Activated CD4-positive, alpha-beta T cell treated with anti-CD3 and anti-CD28 coated beads, Interleukin-2, amount 10 ng/mL, durations not matched to agents 7 days and 5 days (primary cell): ENCODE measurements at regions not wholly inside any gene's neighbourhood (a gene's known extent, or its start where the extent isn't known, plus 50 kb on each side); places are given as distances from the start of the nearest gene placed in this dataset.
"Not testable (repeated sequence)": the region's sequence is repeated elsewhere in the genome, so short reads cannot be mapped to it uniquely, and the experiment has no call there.

Source experiments
- CTCF ChIA-PET: fragments of 350-600 bp; sonication (Branson Sonifier 250); formaldehyde crosslinking; loops from one replicate; lab custom pipeline; 2021; ENCODE audit warnings: antibody characterized with exemption; lab: Charles Lee
- POLR2A ChIA-PET: fragments of 350-600 bp; sonication (Branson Sonifier 250); formaldehyde crosslinking; loops from one replicate; lab custom pipeline; 2021; ENCODE audit warnings: antibody characterized with exemption; lab: Charles Lee
- DNase-seq: peaks from one replicate; pipeline ENCODE4 v3.0.0-alpha.2; 2020
- H3K27ac Mint-ChIP-seq: one replicate; pipeline ENCODE4 v1.8.0; 2021; ENCODE audit warnings: mild to moderate bottlenecking, moderate library complexity, mixed read lengths
- H3K27me3 Mint-ChIP-seq: one replicate; pipeline ENCODE4 v1.8.0; 2021; ENCODE audit warnings: mixed read lengths
- H3K36me3 Mint-ChIP-seq: one replicate; pipeline ENCODE4 v1.8.0; 2021; ENCODE audit warnings: low read depth, mixed read lengths
- H3K4me1 Mint-ChIP-seq: one replicate; pipeline ENCODE4 v1.8.0; 2021; ENCODE audit warnings: mixed read lengths
- H3K4me3 Mint-ChIP-seq: one replicate; pipeline ENCODE4 v1.8.0; 2021; ENCODE audit warnings: mild to moderate bottlenecking, moderate library complexity, mixed read lengths
- H3K9me3 Mint-ChIP-seq: one replicate; pipeline ENCODE4 v1.8.0; 2021; ENCODE audit warnings: mixed read lengths

GRCh38 chr12:59374783-59375182 is 221.0 kb upstream of the SLC16A7 start:
- Mint-ChIP-seq H3K4me3 (no peak overlapping the region), H3K9me3 (no peaks in the 10 kb centered on the region), H3K36me3 (no peaks in the 10 kb centered on the region), H3K27me3 (peaks cover 3% of the 10 kb centered on the region), H3K4me1 (no peaks in the 10 kb centered on the region), H3K27ac (no peak overlapping the region)
- POLR2A ChIA-PET = no interaction called here
- CTCF ChIA-PET = no interaction called here
- DNase-seq = no peak

GRCh38 chr12:59372956-59373355 is 222.9 kb upstream of the SLC16A7 start:
- CTCF ChIA-PET = interaction anchor here (1.2 kb wide), 1 partner anchor 25 kb away, joined by 3 read pairs; no protein-coding TSS in a partner anchor
- POLR2A ChIA-PET = no interaction called here
- H3K36me3 Mint-ChIP-seq = no peaks in the 10 kb centered on the region
- H3K4me3 Mint-ChIP-seq = no peak overlapping the region
- no peaks in the 10 kb centered on the region for H3K4me1 Mint-ChIP-seq
- H3K27me3 Mint-ChIP-seq = peaks cover 3% of the 10 kb centered on the region
- no peak for DNase-seq
- H3K9me3 Mint-ChIP-seq = no peaks in the 10 kb centered on the region
- no peak overlapping the region for H3K27ac Mint-ChIP-seq

DNA sequence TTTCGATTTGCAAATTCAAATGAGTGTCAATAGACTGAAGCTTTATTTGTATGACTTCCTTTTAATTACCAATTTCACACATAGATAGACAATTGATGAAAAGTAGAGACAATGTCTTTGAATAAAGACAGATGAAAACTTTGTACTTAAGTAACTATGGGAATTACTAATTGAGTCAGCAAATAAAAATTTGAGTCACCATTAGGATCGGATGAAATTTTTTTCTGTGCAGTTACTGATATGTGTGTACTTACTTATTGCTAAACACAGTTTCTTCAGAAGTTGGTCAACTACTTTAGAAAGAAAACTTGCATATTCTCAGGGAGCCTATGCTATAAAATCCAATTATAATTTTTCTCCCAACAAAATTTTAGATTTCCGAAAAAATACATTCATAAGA is 224.9 kb upstream of the SLC16A7 start:
- no peaks in the 10 kb centered on the region for H3K4me1 Mint-ChIP-seq
- POLR2A ChIA-PET = no interaction called here
- no peak for DNase-seq
- no peak overlapping the region for H3K27ac Mint-ChIP-seq
- no peak overlapping the region for H3K4me3 Mint-ChIP-seq
- CTCF ChIA-PET = no interaction called here
- H3K36me3 Mint-ChIP-seq = no peaks in the 10 kb centered on the region
- H3K27me3 Mint-ChIP-seq = peaks cover 2% of the 10 kb centered on the region
- no peaks in the 10 kb centered on the region for H3K9me3 Mint-ChIP-seq

- DNase-seq = no peak
- H3K36me3 Mint-ChIP-seq = no peaks in the 10 kb centered on the region
- H3K27me3 Mint-ChIP-seq = no peaks in the 10 kb centered on the region
- no peaks in the 10 kb centered on the region for H3K9me3 Mint-ChIP-seq
- no peak overlapping the region for H3K4me3 Mint-ChIP-seq
- ChIA-PET POLR2A (no interaction called here), CTCF (no interaction called here)
- no peak overlapping the region for H3K27ac Mint-ChIP-seq
- H3K4me1 Mint-ChIP-seq = no peaks in the 10 kb centered on the region
These were observed 230.7 kb upstream of the SLC16A7 start for GRCh38 chr12:59365133-59365532.

DNA sequence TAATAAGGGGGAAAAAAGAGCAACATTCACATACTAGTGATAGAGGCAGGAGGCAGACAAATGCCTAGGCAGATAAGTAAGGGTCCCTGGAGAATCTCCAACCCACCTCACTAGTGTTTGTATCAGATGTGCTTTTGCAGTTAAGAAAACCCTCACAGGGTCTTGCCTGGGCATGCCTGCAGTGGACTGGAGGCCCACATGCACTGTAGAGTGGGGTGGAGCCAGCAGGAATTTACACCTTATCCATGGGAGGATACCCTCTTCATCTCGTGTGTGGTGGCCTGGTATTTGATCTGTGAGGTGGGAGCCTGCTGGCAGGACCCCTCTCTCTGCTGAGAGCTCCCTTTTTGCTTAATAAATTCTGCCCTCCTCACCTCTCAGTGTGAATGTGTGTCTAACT is 238.0 kb upstream of the SLC16A7 start:
- ChIA-PET CTCF (no interaction called here), POLR2A (no interaction called here)
- Mint-ChIP-seq H3K27ac (no peak overlapping the region), H3K36me3 (no peaks in the 10 kb centered on the region), H3K9me3 (no peaks in the 10 kb centered on the region), H3K4me3 (no peak overlapping the region), H3K27me3 (no peaks in the 10 kb centered on the region), H3K4me1 (no peaks in the 10 kb centered on the region)
- no peak for DNase-seq

GRCh38 chr12:59346248-59346647 is 249.6 kb upstream of the SLC16A7 start:
- not testable (repeated sequence) for H3K27me3 Mint-ChIP-seq
- CTCF ChIA-PET = interaction anchor here (0.6 kb wide), 1 partner anchor 1647 kb away, joined by 5 read pairs; no protein-coding TSS in a partner anchor

GRCh38 chr12:59345406-59345805 is 250.4 kb upstream of the SLC16A7 start:
- no peak overlapping the region for H3K27ac Mint-ChIP-seq
- no peaks in the 10 kb centered on the region for H3K27me3 Mint-ChIP-seq
- H3K4me3 Mint-ChIP-seq = no peak overlapping the region
- no peak for DNase-seq
- POLR2A ChIA-PET = no interaction called here
- no peaks in the 10 kb centered on the region for H3K9me3 Mint-ChIP-seq
- H3K4me1 Mint-ChIP-seq = no peaks in the 10 kb centered on the region
- CTCF ChIA-PET = interaction anchor here (0.6 kb wide), 1 partner anchor 1648 kb away, joined by 5 read pairs; no protein-coding TSS in a partner anchor
- no peaks in the 10 kb centered on the region for H3K36me3 Mint-ChIP-seq

More at GRCh38 chr12:59346248-59346647, 249.6 kb upstream of the SLC16A7 start:
- DNase-seq, POLR2A ChIA-PET, H3K27ac Mint-ChIP-seq, H3K4me1 Mint-ChIP-seq, H3K4me3 Mint-ChIP-seq, H3K36me3 Mint-ChIP-seq, H3K9me3 Mint-ChIP-seq: not testable (repeated sequence)

DNA sequence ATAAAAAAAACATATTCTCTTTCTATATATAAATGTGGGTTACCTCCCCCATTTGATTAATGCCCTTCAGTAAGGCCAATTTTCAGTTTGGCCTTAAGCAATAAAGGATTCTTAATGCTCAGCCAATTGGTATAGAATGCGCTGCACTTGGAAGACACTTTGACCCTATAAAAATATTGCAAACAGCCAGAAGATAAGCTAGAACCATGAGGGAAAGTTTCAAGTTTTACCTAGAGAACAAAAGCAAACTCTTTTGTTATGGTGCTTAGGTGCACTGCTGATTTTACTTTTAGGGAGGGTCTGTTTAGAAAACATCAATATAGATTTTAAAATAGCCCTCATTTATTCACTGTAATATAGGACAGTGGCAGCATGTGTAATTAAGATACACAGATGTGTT is 251.6 kb upstream of the SLC16A7 start:
- ChIA-PET POLR2A (no interaction called here), CTCF (interaction anchor here (0.6 kb wide), 1 partner anchor 340 kb away, joined by 5 read pairs; no protein-coding TSS in a partner anchor)
- DNase-seq = no peak
- H3K9me3 Mint-ChIP-seq = no peaks in the 10 kb centered on the region
- H3K4me3 Mint-ChIP-seq = no peak overlapping the region
- H3K4me1 Mint-ChIP-seq = no peaks in the 10 kb centered on the region
- no peaks in the 10 kb centered on the region for H3K36me3 Mint-ChIP-seq
- H3K27me3 Mint-ChIP-seq = no peaks in the 10 kb centered on the region
- H3K27ac Mint-ChIP-seq = no peak overlapping the region

GRCh38 chr12:59329462-59329861 is 266.4 kb upstream of the SLC16A7 start:
- H3K4me1 Mint-ChIP-seq = no peaks in the 10 kb centered on the region
- POLR2A ChIA-PET = no interaction called here
- H3K27me3 Mint-ChIP-seq = no peaks in the 10 kb centered on the region
- no peak for DNase-seq
- CTCF ChIA-PET = no interaction called here
- no peaks in the 10 kb centered on the region for H3K9me3 Mint-ChIP-seq
- no peak overlapping the region for H3K27ac Mint-ChIP-seq
- no peaks in the 10 kb centered on the region for H3K36me3 Mint-ChIP-seq
- no peak overlapping the region for H3K4me3 Mint-ChIP-seq

DNA sequence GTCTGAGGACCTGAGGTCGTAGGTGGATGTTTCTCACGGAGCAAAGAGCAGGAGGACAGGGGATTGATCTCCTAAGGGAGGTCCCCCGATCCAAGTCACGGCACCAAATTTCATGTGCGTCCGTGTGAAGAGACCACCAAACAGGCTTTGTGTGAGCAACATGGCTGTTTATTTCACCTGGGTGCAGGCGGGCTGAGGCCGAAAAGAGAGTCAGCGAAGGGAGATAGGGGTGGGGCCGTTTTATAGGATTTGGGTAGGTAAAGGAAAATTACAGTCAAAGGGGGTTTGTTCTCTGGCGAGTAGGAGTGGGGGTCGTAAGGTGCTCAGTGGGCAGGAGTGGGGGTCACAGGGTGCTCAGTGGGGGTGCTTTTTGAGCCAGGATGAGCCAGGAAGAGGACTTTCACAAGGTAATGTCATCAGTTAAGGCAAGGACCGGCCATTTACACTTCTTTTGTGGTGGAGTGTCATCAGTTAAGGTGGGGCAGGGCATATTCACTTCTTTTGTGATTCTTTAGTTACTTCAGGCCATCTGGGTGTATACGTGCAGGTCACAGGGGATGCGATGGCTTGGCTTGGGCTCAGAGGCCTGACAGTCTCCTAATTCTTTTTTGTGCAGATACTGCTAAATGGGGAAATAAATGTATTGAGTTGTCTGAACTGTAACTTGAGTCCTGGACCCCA is 267.3 kb upstream of the SLC16A7 start:
- H3K27ac Mint-ChIP-seq, H3K4me1 Mint-ChIP-seq, CTCF ChIA-PET, POLR2A ChIA-PET, H3K9me3 Mint-ChIP-seq, H3K4me3 Mint-ChIP-seq, H3K36me3 Mint-ChIP-seq, DNase-seq, H3K27me3 Mint-ChIP-seq: not testable (repeated sequence)

- H3K27ac Mint-ChIP-seq, H3K4me3 Mint-ChIP-seq, H3K9me3 Mint-ChIP-seq, CTCF ChIA-PET, DNase-seq, POLR2A ChIA-PET, H3K27me3 Mint-ChIP-seq, H3K4me1 Mint-ChIP-seq, H3K36me3 Mint-ChIP-seq: not testable (repeated sequence)
These were observed 269.4 kb upstream of the SLC16A7 start for GRCh38 chr12:59326457-59326856.

- no peaks in the 10 kb centered on the region for H3K27me3 Mint-ChIP-seq
- no peak overlapping the region for H3K4me3 Mint-ChIP-seq
- H3K36me3 Mint-ChIP-seq = no peaks in the 10 kb centered on the region
- H3K4me1 Mint-ChIP-seq = no peaks in the 10 kb centered on the region
- ChIA-PET POLR2A (no interaction called here), CTCF (no interaction called here)
- no peaks in the 10 kb centered on the region for H3K9me3 Mint-ChIP-seq
- DNase-seq = no peak
- no peak overlapping the region for H3K27ac Mint-ChIP-seq
These were observed 273.4 kb upstream of the SLC16A7 start for GRCh38 chr12:59322473-59322872.

GRCh38 chr12:59321278-59321677 is 274.6 kb upstream of the SLC16A7 start:
- ChIA-PET CTCF (no interaction called here), POLR2A (no interaction called here)
- no peak overlapping the region for H3K27ac Mint-ChIP-seq
- no peaks in the 10 kb centered on the region for H3K4me1 Mint-ChIP-seq
- DNase-seq = no peak
- no peaks in the 10 kb centered on the region for H3K36me3 Mint-ChIP-seq
- no peaks in the 10 kb centered on the region for H3K9me3 Mint-ChIP-seq
- no peak overlapping the region for H3K4me3 Mint-ChIP-seq
- H3K27me3 Mint-ChIP-seq = no peaks in the 10 kb centered on the region

GRCh38 chr12:59320112-59320511 is 275.7 kb upstream of the SLC16A7 start:
- Mint-ChIP-seq H3K4me1 (no peaks in the 10 kb centered on the region), H3K27ac (no peak overlapping the region), H3K9me3 (no peaks in the 10 kb centered on the region), H3K27me3 (no peaks in the 10 kb centered on the region), H3K36me3 (no peaks in the 10 kb centered on the region), H3K4me3 (no peak overlapping the region)
- POLR2A ChIA-PET = no interaction called here
- CTCF ChIA-PET = no interaction called here
- no peak for DNase-seq
